SK-N-MC (cell line): ENCODE measurements at regions not wholly inside any gene's neighbourhood (a gene's known extent, or its start where the extent isn't known, plus 50 kb on each side); places are given as distances from the start of the nearest gene placed in this dataset.

ENCODE experiments used
- EZH2 ChIP-seq: fragments of 200-600 bp; sonication (generic); IDR thresholded peaks from one replicate; pipeline ENCODE4 v1.6.1; 2017; ENCODE audit warnings: antibody characterized with exemption
- FOXP2 ChIP-seq: optimal IDR thresholded peaks from 2 replicates; pipeline ENCODE3; 2011; ENCODE audit warnings: mild to moderate bottlenecking, moderate library complexity; ENCODE audit not compliant: insufficient read depth; ENCODE audit errors: extremely low read length, control extremely low read depth
- POLR2AphosphoS5 ChIP-seq: IDR thresholded peaks from 2 replicates; pipeline ENCODE4 v1.6.1; 2012; ENCODE audit warnings: mild to moderate bottlenecking, low read depth, low read length, borderline replicate concordance

DNA sequence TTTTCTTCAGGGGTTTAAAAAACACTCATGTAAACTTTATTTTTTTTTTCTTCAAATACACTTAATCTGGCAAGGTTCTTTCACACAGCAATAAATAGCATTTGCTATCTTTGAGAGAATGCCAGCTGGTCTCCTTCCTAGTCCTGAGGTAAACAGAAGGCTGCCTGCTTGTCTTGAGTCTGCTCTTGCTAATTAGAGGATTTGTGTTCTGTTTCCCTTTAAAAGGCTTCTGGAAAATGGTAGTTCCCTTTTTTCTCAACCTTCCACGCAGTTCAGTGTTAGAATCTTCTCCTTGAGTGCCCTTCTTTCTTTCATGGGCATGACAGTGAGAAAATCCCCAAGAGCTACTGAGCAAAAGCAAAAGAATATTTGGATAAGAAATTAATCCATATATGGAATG is 92.3 kb upstream of the DCN start:
- TF ChIP-seq EZH2 (no peak), FOXP2 (no peak), POLR2AphosphoS5 (no peak)
